ENCODE measurements at regions not wholly inside any gene's neighbourhood (a gene's known extent, or its start where the extent isn't known, plus 50 kb on each side); places are given as distances from the start of the nearest gene placed in this dataset.
"Not testable (repeated sequence)": the region's sequence is repeated elsewhere in the genome, so short reads cannot be mapped to it uniquely, and the experiment has no call there.

GRCh38 chr5:167415779-167416746, 875.4 kb upstream of the WWC1 start:
- no peak for DNase-seq (ENCODE audit: low spot score)

GRCh38 chr5:167417662-167418061, 873.8 kb upstream of the WWC1 start:
- DNase-seq (ENCODE audit: low spot score) = no peak

- no peak for DNase-seq (ENCODE audit: low spot score)
These were observed 866.3 kb upstream of the WWC1 start for GRCh38 chr5:167425161-167425560.

GRCh38 chr5:167426501-167426900, 864.9 kb upstream of the WWC1 start:
- DNase-seq (ENCODE audit: low spot score) = no peak

GRCh38 chr5:167427641-167428040, 863.8 kb upstream of the WWC1 start:
- not testable (repeated sequence) for DNase-seq (ENCODE audit: low spot score)

- DNase-seq (ENCODE audit: low spot score) = no peak
These were observed 850.6 kb upstream of the WWC1 start for GRCh38 chr5:167440846-167441245.

- DNase-seq (ENCODE audit: low spot score) = peak; percentile 1
These were observed 848.5 kb upstream of the WWC1 start for GRCh38 chr5:167442922-167443321.

GRCh38 chr5:167447466-167448375, 843.7 kb upstream of the WWC1 start:
- no peak for DNase-seq (ENCODE audit: low spot score)

- no peak for DNase-seq (ENCODE audit: low spot score)
These were observed 843.1 kb upstream of the WWC1 start for GRCh38 chr5:167448376-167448775.

- no peak for DNase-seq (ENCODE audit: low spot score)
These were observed 840.4 kb upstream of the WWC1 start for GRCh38 chr5:167451076-167451475.

- DNase-seq (ENCODE audit: low spot score) = no peak
These were observed 839.3 kb upstream of the WWC1 start for GRCh38 chr5:167452136-167452535.

GRCh38 chr5:167453246-167454030, 838.0 kb upstream of the WWC1 start:
- DNase-seq (ENCODE audit: low spot score) = no peak

GRCh38 chr5:167458412-167458811, 833.0 kb upstream of the WWC1 start:
- DNase-seq (ENCODE audit: low spot score) = no peak

- no peak for DNase-seq (ENCODE audit: low spot score)
These were observed 830.9 kb upstream of the WWC1 start for GRCh38 chr5:167460449-167461020.

GRCh38 chr5:167463939-167464338, 827.5 kb upstream of the WWC1 start:
- no peak for DNase-seq (ENCODE audit: low spot score)

- DNase-seq (ENCODE audit: low spot score) = no peak
These were observed 824.5 kb upstream of the WWC1 start for GRCh38 chr5:167466992-167467391.

- DNase-seq (ENCODE audit: low spot score) = no peak
These were observed 818.8 kb upstream of the WWC1 start for GRCh38 chr5:167472566-167473108.

GRCh38 chr5:167478188-167478587, 813.3 kb upstream of the WWC1 start:
- DNase-seq (ENCODE audit: low spot score) = no peak

GRCh38 chr5:167479779-167480178, 811.7 kb upstream of the WWC1 start:
- DNase-seq (ENCODE audit: low spot score) = no peak

- DNase-seq (ENCODE audit: low spot score) = no peak
These were observed 810.1 kb upstream of the WWC1 start for GRCh38 chr5:167481345-167481744.

GRCh38 chr5:167482555-167482954, 808.9 kb upstream of the WWC1 start:
- no peak for DNase-seq (ENCODE audit: low spot score)

Measured in RKO (cell line).